ENCODE measurements at regions not wholly inside any gene's neighbourhood (a gene's known extent, or its start where the extent isn't known, plus 50 kb on each side); places are given as distances from the start of the nearest gene placed in this dataset.

DNA sequence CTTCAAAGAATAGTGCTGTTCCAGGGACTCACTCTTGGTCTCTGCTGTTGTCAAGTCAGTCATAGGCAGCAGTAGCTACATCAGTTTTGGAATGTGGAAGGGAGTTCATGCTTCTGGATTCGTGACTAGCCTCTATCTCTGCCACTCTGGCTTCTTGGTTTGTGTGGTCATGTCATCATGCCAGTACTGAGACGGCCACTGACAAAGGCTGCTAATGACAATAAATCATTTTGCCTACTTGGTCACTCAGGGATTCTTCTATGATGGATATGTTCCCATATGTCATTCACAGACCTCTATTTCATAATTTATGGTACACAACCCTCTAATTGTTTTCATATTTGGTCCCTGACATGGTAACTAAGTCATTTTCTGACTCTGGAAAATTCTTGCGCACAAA, 450.8 kb upstream of the BOD1L1 start:
- POLR2A ChIA-PET (ENCODE audit: partially characterized antibody) = no interaction called here
- Histone ChIP-seq H3K79me2 (ENCODE audit: control insufficient read depth in 1 of 2, insufficient read depth in 2 of 2, low read length in 2 of 2) (no peaks in the 10 kb centered on the region), H2BK5ac (ENCODE audit: low read depth, low read length) (no peak overlapping the region), H3K23ac (ENCODE audit: insufficient read length) (no peak overlapping the region), H2AFZ (ENCODE audit: low read length) (no peak overlapping the region), H4K20me1 (replicated peaks in 1 of 2; ENCODE audit: control insufficient read depth in 1 of 2, insufficient read depth in 2 of 2, low read length in 2 of 2) (no peaks in the 10 kb centered on the region), H2BK15ac (ENCODE audit: low read length) (no peak overlapping the region), H4K8ac (ENCODE audit: extremely low read depth, insufficient read depth, low read length) (no peak overlapping the region), H2BK120ac (replicated peaks; ENCODE audit: low read depth, low read length) (no peak overlapping the region), H3K4me2 (ENCODE audit: insufficient read depth in 1 of 2, low read depth in 2 of 2, low read length in 2 of 2) (no peak overlapping the region), H3K56ac (replicated peaks; ENCODE audit: insufficient read length, low read depth, low read length) (no peak overlapping the region), H4K5ac (ENCODE audit: insufficient read length, low read depth, low read length) (no peak overlapping the region), H3K36me3 (ENCODE audit: control insufficient read depth in 2 of 4, insufficient read depth in 4 of 4, low read length in 3 of 4) (no peaks in the 10 kb centered on the region), H3K27ac (ENCODE audit: low read depth, low read length) (no peak overlapping the region), H3K4ac (replicated peaks; ENCODE audit: insufficient read length, low read depth, low read length) (no peak overlapping the region), H3K9ac (replicated peaks in 1 of 4; ENCODE audit: extremely low read depth in 1 of 4, low read depth in 3 of 4, low read length in 3 of 4) (no peak overlapping the region), H3K79me1 (ENCODE audit: low read depth, low read length) (no peaks in the 10 kb centered on the region), H3K18ac (ENCODE audit: extremely low read depth, low read length) (no peak overlapping the region), H2BK12ac (ENCODE audit: low read depth, low read length) (no peak overlapping the region), H3K9me3 (ENCODE audit: insufficient read depth in 2 of 2, low read depth in 1 of 2, low read length in 1 of 2) (0 out of 4 replicates have a peak, but pooled peaks cover 0 to under 1% of the 10 kb centered on the region in 2 experiments), H3K4me3 (ENCODE audit: extremely low read depth in 1 of 4, insufficient read depth in 2 of 4, low read depth in 3 of 4, low read length in 4 of 4) (no peak overlapping the region), H3K27me3 (replicated peaks in 1 of 4; ENCODE audit: control insufficient read depth in 3 of 4, extremely low read depth in 1 of 4, insufficient read depth in 3 of 4, low read length in 3 of 4) (no peaks in the 10 kb centered on the region), H4K91ac (replicated peaks; ENCODE audit: insufficient read length, low read length) (no peak overlapping the region), H3K14ac (ENCODE audit: insufficient read length) (no peak overlapping the region), H3K23me2 (ENCODE audit: low read depth, low read length) (no peaks in the 10 kb centered on the region; the same call in 1 of the 2 replicates), H2AK5ac (ENCODE audit: low read depth, low read length) (no peak overlapping the region), H2BK20ac (ENCODE audit: low read length) (no peak overlapping the region), H3K4me1 (replicated peaks in 1 of 4; ENCODE audit: control insufficient read depth in 3 of 4, insufficient read depth in 4 of 4, low read length in 3 of 4) (no peaks in the 10 kb centered on the region)
- DNase-seq (ENCODE audit: low read depth in 1 of 2, low spot score in 2 of 2) = no peak
- no peak for FAIRE-seq
- CTCF ChIA-PET (ENCODE audit: partially characterized antibody) = no interaction called here
- 85% methylated on average over 3 of the region's 3 CpGs; no CpG with 5 or more reads in 1 of the 2 experiments for WGBS, 2 experiments (ENCODE audit: extremely low coverage in 1 of 2, insufficient coverage in 1 of 2, insufficient read length in 1 of 2, insufficient replicate concordance in 2 of 2, low coverage in 1 of 2, low lambda C conversion rate in 2 of 2, missing lambda C conversion rate in 1 of 2)
- TF ChIP-seq KDM5A (IDR thresholded peaks at IDR 0.05; ENCODE audit: low read length) (no peak), CHD1 (IDR thresholded peaks at IDR 0.05; ENCODE audit: low read depth, low read length) (no peak), SP1 (IDR thresholded peaks at IDR 0.05; ENCODE audit: low read depth, low read length) (no peak), CHD2 (IDR thresholded peaks at IDR 0.05; ENCODE audit: low read length) (no peak), ASH2L (IDR thresholded peaks at IDR 0.05; ENCODE audit: low read length) (no peak), EP300 (IDR thresholded peaks at IDR 0.05; ENCODE audit: borderline replicate concordance in 1 of 2, low read depth in 2 of 2, low read length in 2 of 2) (no peak), HDAC6 (IDR thresholded peaks at IDR 0.05; ENCODE audit: low read depth, low read length) (no peak), POU5F1 (IDR thresholded peaks at IDR 0.05; ENCODE audit: low read depth, low read length) (no peak), GABPA (IDR thresholded peaks at IDR 0.05; ENCODE audit: borderline replicate concordance, insufficient read depth, low read length) (no peak)

Data from H1 (cell line).